HG03108 (cell line): ENCODE measurements at regions not wholly inside any gene's neighbourhood (a gene's known extent, or its start where the extent isn't known, plus 50 kb on each side); places are given as distances from the start of the nearest gene placed in this dataset.
"Not testable (repeated sequence)": the region's sequence is repeated elsewhere in the genome, so short reads cannot be mapped to it uniquely, and the experiment has no call there.

ENCODE experiments used
- ATAC-seq: cut with Tn5 transposase; IDR thresholded peaks from one replicate; pipeline ENCODE4 v1.9.1; 2021; ENCODE audit warnings: moderate library complexity; ENCODE audit not compliant: unreplicated experiment

GRCh38 chr12:131386167-131386521 lies 324.7 kb upstream of the SFSWAP start:
- ATAC-seq: no peak

- no peak for ATAC-seq
Measured at GRCh38 chr12:131386781-131387180, 324.1 kb upstream of the SFSWAP start.

- no peak for ATAC-seq
Measured at GRCh38 chr12:131387281-131388163, 323.4 kb upstream of the SFSWAP start.

- not testable (repeated sequence) for ATAC-seq
Measured at GRCh38 chr12:131388164-131389053, 322.5 kb upstream of the SFSWAP start.

- ATAC-seq: no peak
Measured at GRCh38 chr12:131389054-131390013, 321.6 kb upstream of the SFSWAP start.

GRCh38 chr12:131390412-131391334 lies 320.2 kb upstream of the SFSWAP start:
- ATAC-seq: no peak

GRCh38 chr12:131391399-131391798 lies 319.5 kb upstream of the SFSWAP start:
- no peak for ATAC-seq

- ATAC-seq: not testable (repeated sequence)
Measured at GRCh38 chr12:131394752-131395151, 316.1 kb upstream of the SFSWAP start.

- ATAC-seq: not testable (repeated sequence)
Measured at GRCh38 chr12:131395209-131395684, 315.6 kb upstream of the SFSWAP start.

- ATAC-seq: no peak
Measured at GRCh38 chr12:131395971-131396573, 314.8 kb upstream of the SFSWAP start.

- no peak for ATAC-seq
Measured at GRCh38 chr12:131397493-131398181, 313.3 kb upstream of the SFSWAP start.

- ATAC-seq: no peak
Measured at GRCh38 chr12:131399000-131399399, 311.9 kb upstream of the SFSWAP start.

GRCh38 chr12:131400668-131401294 lies 310.1 kb upstream of the SFSWAP start:
- ATAC-seq: not testable (repeated sequence)

- ATAC-seq: not testable (repeated sequence)
Measured at GRCh38 chr12:131401907-131402633, 308.8 kb upstream of the SFSWAP start.

- ATAC-seq: no peak
Measured at GRCh38 chr12:131402781-131403396, 308.0 kb upstream of the SFSWAP start.

GRCh38 chr12:131403676-131404075 lies 307.2 kb upstream of the SFSWAP start:
- no peak for ATAC-seq

- no peak for ATAC-seq
Measured at GRCh38 chr12:131404705-131405104, 306.2 kb upstream of the SFSWAP start.
